ENCODE measurements at regions not wholly inside any gene's neighbourhood (a gene's known extent, or its start where the extent isn't known, plus 50 kb on each side); places are given as distances from the start of the nearest gene placed in this dataset.

- TF ChIP-seq CTCF (IDR thresholded peaks at IDR 0.05; ENCODE audit: insufficient read depth, low read length): no peak
- TF ChIP-seq GABPA (IDR thresholded peaks at IDR 0.05; ENCODE audit: low read depth): no peak
- TF ChIP-seq REST (IDR thresholded peaks at IDR 0.05; ENCODE audit: insufficient replicate concordance, low read depth): no peak
These were observed 468.1 kb downstream of the BTG1 start for GRCh38 chr12:91677556-91677955.
